ENCODE measurements at regions not wholly inside any gene's neighbourhood (a gene's known extent, or its start where the extent isn't known, plus 50 kb on each side); places are given as distances from the start of the nearest gene placed in this dataset.

DNA sequence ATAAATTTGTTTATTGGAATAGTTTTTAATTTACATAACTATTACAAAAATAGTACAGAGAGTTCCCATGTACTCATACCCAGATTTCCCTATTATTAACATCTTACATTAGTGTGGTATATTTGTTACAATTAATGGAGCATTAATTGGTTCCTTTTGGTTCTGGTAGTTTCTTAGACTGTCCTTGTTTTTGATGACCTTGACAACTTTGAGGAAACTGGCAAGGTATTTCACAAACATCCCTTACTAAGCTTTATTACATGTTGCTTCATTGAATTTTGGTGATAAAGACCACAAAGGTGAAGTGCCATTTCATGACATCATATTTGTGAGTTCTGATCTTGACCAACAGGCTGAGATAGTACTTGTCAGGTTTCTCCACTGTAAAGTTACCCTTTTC, 379.0 kb upstream of the GCFC2 start:
- TF ChIP-seq, protein P1, sequence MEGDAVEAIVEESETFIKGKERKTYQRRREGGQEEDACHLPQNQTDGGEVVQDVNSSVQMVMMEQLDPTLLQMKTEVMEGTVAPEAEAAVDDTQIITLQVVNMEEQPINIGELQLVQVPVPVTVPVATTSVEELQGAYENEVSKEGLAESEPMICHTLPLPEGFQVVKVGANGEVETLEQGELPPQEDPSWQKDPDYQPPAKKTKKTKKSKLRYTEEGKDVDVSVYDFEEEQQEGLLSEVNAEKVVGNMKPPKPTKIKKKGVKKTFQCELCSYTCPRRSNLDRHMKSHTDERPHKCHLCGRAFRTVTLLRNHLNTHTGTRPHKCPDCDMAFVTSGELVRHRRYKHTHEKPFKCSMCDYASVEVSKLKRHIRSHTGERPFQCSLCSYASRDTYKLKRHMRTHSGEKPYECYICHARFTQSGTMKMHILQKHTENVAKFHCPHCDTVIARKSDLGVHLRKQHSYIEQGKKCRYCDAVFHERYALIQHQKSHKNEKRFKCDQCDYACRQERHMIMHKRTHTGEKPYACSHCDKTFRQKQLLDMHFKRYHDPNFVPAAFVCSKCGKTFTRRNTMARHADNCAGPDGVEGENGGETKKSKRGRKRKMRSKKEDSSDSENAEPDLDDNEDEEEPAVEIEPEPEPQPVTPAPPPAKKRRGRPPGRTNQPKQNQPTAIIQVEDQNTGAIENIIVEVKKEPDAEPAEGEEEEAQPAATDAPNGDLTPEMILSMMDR (IDR thresholded peaks at IDR 0.05), result no peak
- no peak for TF ChIP-seq POLR2A (IDR thresholded peaks at IDR 0.05)
